HG03097 (cell line): ENCODE measurements at regions not wholly inside any gene's neighbourhood (a gene's known extent, or its start where the extent isn't known, plus 50 kb on each side); places are given as distances from the start of the nearest gene placed in this dataset.
"Not testable (repeated sequence)": the region's sequence is repeated elsewhere in the genome, so short reads cannot be mapped to it uniquely, and the experiment has no call there.

Experiments
- ATAC-seq: cut with Tn5 transposase; IDR thresholded peaks from one replicate; pipeline ENCODE4 v1.9.1; 2021; ENCODE audit not compliant: unreplicated experiment, low FRiP score

DNA sequence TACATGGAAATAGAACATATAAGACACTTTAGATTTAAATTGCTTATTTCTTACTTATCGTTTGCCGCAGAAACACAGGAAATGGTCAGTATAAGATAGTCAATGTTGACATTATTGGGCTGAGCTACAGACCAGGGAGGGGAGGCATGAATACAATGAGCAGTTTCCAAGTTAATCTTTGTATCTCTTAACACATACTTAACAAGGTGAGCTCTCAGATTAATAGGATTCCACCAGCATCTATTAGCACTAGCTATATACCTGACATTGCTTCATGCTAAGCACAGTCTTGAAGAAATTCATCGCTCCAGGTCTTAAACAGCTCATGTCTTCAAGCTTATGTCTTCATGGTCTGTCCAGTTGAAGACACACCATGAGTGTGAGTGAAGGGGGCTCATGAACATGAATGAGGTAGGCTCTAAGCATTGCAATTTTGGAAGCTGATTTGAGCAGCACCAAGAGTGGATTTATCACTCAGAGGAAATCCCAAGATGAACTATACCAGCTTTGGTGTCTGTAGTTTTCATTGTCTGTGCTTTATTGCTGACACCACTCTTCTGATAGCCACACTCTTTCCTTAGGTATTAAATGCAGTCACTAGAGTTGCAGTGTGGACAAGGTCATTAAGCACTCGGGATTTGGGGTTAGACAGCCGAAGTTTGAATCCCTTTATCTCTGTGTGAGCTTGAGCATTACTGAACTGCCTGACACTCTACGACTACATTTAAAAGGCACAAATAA is 359.3 kb upstream of the EPHA4 start:
- ATAC-seq, result no peak

DNA sequence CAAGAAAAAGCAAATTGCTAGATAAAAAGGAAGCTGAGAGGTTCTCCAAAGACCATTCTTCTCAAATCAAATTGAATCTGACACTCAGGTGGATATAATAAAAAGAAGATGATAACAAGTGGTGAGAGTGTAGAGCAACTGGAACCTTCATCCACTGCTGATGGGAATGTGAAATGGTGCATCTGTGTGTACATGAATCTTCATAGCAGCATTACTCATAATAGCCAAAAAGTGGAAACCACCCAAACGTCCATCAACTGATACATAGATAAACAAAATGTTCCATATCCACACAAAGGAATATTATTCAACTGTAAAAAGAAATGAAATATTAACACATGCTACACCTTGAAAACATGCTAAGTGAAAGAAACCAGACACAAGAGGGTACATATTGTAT is 357.2 kb upstream of the EPHA4 start:
- no peak for ATAC-seq

- ATAC-seq, result no peak
Measured at GRCh38 chr2:221926327-221926726, 354.2 kb upstream of the EPHA4 start.

DNA sequence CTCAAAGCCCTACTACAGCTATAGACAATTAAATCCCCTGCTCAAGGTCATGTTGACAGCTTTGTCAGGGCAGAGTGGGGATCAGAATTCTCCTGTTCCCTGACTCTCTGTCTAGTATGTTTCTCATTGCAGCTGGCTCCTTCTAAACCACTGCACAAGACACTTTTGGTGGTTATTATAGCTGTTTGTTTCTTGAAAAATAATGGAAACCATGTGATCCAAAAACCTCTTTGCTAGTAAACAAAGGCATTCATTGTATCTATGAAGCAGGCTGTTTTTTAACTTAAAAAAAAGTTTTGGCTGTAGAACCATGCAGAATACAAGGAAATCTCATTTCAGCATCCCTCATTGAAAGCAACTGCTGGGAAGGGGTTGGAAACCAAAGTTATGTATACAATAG is 352.5 kb upstream of the EPHA4 start:
- ATAC-seq, result no peak

DNA sequence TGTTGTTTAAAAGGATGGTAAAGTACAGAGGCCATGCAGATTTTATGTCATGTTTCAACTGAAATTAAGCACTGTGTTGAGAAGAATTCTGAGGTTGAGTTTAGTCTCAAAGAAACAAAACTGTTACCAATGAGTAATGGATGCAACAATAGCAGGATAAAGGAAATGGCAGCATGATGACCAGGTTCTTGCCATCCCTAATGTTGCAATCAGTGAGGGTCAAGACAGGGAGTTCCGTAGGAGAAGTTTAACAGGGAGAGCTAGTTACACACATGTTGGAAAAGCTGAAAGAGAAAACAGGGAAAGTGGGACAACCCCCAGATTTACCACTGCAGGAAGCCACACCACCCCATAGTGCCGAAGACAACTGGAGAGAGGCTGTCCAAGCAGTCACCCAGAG is 343.8 kb upstream of the EPHA4 start:
- no peak for ATAC-seq

GRCh38 chr2:221914334-221914880 is 342.3 kb upstream of the EPHA4 start:
- no peak for ATAC-seq

DNA sequence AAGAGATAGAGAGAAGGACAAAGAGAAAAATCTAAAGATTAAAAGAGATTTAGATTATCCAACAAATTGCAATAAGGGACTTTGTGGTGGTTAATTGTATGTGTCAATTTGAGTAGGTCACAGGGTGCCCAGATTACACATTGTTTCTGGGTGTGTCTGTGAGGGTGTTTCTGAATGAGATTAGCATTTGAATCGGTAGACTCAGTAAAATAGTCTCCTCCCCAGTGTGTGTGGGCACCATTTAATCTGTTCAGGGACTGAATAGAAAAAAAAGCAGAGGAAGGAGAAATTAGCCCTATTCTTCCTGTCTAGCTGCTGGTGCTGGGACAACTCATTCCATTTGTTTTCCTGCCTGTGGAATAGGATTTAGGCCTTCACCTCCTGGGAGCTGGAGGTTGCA is 339.8 kb upstream of the EPHA4 start:
- no peak for ATAC-seq

GRCh38 chr2:221911321-221911720 is 339.2 kb upstream of the EPHA4 start:
- ATAC-seq, result no peak

DNA sequence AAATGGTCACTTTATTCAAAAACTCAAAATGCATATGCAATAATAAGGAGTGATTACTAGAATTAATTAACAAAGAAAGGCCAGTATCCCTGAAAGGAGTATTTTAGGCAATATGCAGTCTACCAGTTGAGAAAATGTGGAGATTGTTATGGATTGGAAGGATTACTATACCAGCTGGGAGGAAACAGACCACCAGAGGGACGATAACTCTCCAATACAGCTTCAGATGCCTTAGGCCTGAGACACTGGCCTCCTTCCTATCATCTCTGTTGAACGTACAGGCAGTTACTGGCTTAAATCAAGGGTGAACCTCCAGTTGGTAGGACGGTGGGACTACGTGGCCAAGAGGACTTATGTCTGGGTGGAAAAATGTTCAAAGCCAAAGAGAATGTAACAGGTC is 336.4 kb upstream of the EPHA4 start:
- no peak for ATAC-seq

DNA sequence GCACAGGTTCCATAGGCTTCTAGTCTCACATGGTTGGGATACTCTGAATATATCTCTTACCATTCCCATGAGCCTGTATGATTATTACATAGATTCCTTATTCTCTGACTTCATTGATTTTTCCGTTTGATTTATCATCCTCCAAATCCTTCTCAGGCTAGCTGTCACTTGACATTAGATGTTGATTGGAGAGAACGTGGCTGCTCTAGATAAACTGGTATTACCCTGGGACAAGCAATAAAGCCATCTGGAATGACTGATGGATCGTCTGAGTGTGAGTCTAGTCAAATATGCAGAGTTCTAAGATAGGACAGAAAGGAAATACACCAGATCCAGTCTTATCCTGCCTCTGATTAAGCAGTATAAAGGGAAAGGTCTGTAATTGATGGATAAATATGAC is 325.6 kb upstream of the EPHA4 start:
- ATAC-seq, result no peak

DNA sequence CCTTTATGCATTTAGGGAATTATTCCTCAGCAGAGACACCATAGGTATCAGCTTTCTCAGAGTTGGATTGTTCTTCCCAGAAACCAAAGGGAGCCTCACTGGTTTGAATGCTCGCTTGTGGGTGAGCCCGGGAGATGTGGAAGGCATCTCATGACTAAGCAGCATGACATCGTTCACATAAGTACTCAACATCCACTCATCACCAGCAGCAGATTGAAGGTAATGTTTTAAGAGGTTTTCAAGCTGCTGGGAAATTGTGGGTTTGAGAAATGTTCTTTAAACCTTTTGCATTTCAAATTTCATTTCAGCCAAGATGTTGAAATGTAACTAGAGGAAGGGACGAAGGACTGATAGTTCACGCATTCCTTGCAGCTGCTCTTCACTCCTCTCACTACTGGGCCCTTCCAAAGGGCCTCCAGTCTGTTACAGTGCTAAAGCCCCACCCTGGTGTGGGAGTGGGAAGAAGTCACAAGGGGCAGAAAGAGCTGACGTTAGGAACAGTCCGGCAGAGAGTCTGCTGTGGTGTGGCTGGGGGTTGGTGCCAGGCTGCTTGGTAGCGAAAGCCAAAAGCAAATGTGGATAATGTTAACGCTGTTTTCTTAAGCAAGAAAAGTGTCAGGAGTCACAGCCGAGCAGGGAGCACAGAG is 324.5 kb upstream of the EPHA4 start:
- no peak for ATAC-seq

DNA sequence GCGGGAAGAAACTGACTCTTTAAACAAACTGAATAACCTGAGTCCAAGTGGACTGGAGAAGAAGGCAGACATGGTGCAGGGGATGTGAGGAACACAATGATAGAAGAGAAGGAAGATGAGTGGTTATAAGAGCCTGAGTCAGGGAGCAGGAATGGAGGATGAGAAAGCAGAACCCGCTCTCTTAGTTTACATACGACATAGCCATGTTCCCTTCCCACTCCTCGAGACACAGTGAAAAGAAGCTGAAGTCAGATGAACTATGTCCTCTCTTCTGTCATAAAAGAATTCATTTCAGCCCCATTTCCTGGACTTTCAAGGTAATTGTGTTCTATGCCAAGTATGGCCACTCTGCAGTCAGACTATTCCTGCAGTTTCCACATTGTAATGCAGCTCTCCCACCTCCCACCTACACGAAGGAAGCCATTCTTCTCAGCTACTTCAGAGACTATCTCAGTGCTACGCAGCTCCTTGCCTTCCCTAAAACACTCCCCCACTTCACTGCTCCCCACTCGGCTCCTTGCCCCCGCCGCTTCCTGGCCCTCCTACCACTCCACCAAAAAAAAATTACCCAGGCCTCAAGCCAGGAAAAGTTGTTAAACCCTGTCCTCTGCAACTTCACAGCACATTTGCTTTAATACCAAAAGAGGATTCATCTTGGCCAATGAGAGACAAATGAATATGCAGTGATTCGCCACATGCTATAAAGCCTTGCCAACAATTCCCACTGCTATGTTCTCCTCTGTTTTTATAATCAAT is 323.4 kb upstream of the EPHA4 start:
- ATAC-seq, result no peak

- ATAC-seq, result no peak
Measured at GRCh38 chr2:221893501-221893900, 321.4 kb upstream of the EPHA4 start.

- ATAC-seq, result not testable (repeated sequence)
Measured at GRCh38 chr2:221892006-221892405, 319.9 kb upstream of the EPHA4 start.

DNA sequence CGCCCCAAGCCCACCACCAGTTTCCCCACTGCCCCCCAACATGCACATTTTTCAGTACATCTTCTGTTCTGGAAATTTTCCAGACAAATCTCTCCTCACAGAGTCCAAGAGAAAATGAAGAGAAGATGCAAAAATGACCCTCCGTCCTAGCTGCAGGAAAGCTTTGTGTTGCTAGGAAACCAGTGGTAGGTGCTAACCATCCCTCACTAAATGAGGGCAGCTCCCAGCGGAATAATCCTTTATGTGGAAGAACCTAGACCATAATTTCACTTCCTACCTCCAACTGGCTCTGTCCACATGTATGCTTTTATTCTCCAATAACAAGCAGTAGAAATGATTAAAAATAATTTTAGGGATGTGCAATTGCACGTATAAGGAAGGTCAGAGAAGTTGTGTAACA is 311.9 kb upstream of the EPHA4 start:
- ATAC-seq, result no peak

DNA sequence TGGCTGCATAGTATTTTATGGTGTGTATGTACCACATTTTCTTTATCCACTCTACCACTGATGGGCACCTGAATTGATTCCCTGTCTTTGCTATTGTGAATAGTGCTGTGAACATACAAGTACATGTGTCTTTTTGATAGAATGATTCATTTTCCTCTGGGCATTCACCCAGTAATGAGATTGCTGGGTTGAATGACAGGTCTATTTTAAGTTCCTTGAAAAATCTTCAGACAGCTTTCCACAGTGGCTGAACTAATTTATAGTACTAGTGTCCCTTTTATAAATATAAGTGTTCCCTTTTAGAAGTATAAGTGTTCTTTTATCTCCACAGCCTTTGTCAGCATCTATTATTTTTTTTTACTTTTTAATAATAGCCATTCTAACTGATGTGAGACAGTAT is 303.9 kb upstream of the EPHA4 start:
- no peak for ATAC-seq

GRCh38 chr2:221874444-221874843 is 302.3 kb upstream of the EPHA4 start:
- no peak for ATAC-seq

- ATAC-seq, result no peak
Measured at GRCh38 chr2:221857719-221858118, 285.6 kb upstream of the EPHA4 start.

DNA sequence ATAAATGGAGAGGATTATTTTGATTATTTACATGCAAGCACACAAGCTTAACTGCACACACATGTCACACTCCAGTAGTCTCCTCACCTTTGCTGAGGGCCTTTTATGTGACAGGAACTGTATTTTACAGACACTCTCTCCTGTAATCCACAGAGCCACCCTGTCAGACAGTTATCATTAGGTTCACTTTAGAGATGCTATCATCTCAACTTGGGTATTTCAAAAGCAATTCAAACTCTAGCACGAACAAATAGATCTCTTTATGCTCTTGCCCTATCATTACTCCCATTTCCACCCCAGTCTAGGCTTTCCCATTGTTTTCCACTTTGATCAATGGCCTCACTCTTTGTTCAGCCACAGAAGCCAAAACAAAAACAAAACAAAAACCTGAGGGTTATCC is 281.2 kb upstream of the EPHA4 start:
- no peak for ATAC-seq

GRCh38 chr2:221851531-221852045 is 279.5 kb upstream of the EPHA4 start:
- ATAC-seq, result no peak

DNA sequence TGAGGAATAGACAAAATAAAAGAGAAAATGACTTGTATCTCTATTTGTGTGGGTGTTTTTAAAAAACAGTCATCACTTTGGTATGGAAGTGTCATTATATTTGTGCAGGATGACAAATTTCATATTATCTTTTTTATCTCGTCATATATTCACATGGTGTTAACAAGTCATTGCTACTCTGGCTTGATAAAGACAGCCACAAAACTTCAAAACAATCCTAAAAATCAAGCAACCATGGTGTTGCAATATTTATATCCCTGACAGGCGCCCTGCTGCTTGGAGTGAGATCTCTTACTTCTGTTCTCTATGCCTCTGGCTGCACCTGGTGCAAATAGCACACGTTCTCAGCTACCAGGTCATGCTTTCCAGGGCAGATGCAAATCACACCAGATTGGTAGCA is 278.0 kb upstream of the EPHA4 start:
- ATAC-seq, result no peak
